Gastrocnemius medialis (tissue), 4 donors: ENCODE measurements at regions not wholly inside any gene's neighbourhood (a gene's known extent, or its start where the extent isn't known, plus 50 kb on each side); places are given as distances from the start of the nearest gene placed in this dataset.

Source experiments
- CTCF ChIP-seq, 5 experiments: fragments of 450-650 bp in 3 of 5; fragments of 200-600 bp in 2 of 5; sonication (generic) in 2 of 5; IDR thresholded peaks in 4 of 5; conservative IDR thresholded peaks in 1 of 5; 1 replicate in 4 of 5; 2 replicates in 1 of 5; pipeline ENCODE4 v1.5.1; 2016 to 2019; ENCODE audit warnings: antibody characterized with exemption in 5 of 5, mild to moderate bottlenecking in 3 of 5, moderate library complexity in 3 of 5
- POLR2A ChIP-seq, 2 donors: fragments of 450-650 bp; IDR thresholded peaks; one replicate each; pipeline ENCODE4 v1.6.1; 2017; ENCODE audit warnings: antibody characterized with exemption in 2 of 2, mild to moderate bottlenecking in 2 of 2, moderate library complexity in 2 of 2

- TF ChIP-seq POLR2A (IDR thresholded peaks at IDR 0.05): no peak
- TF ChIP-seq CTCF (IDR thresholded peaks at IDR 0.05 in 4 of 5, conservative IDR thresholded peaks at IDR 0.05 in 1 of 5): no peak
These were observed 359.0 kb upstream of the MAGEB16 start for GRCh38 chrX:35439034-35439660.
